Duodenal mucosa (tissue), 2 donors: ENCODE measurements at regions not wholly inside any gene's neighbourhood (a gene's known extent, or its start where the extent isn't known, plus 50 kb on each side); places are given as distances from the start of the nearest gene placed in this dataset.

ENCODE experiments used
- H3K27ac ChIP-seq: one replicate; pipeline ENCODE4 v1.7.0; 2013; ENCODE audit warnings: low read depth, low read length
- H3K27me3 ChIP-seq, 2 donors: one replicate each; pipeline ENCODE4 v1.7.0; 2013; ENCODE audit warnings: low read length in 2 of 2, control low read depth in 1 of 2; ENCODE audit not compliant: insufficient read depth in 2 of 2, control insufficient read depth in 1 of 2
- H3K36me3 ChIP-seq, 2 donors: one replicate each; pipeline ENCODE4 v1.7.0; 2013; ENCODE audit warnings: low read length in 2 of 2, control low read depth in 1 of 2; ENCODE audit not compliant: insufficient read depth in 2 of 2, control insufficient read depth in 1 of 2
- H3K4me1 ChIP-seq, 2 donors: one replicate each; pipeline ENCODE4 v1.7.0; 2013; ENCODE audit warnings: low read length in 2 of 2, control low read depth in 1 of 2; ENCODE audit not compliant: insufficient read depth in 2 of 2, control insufficient read depth in 1 of 2
- H3K4me3 ChIP-seq, 2 donors: one replicate each; pipeline ENCODE4 v1.7.0; 2013; ENCODE audit warnings: low read length in 2 of 2, low read depth in 1 of 2
- H3K9ac ChIP-seq, 2 donors: one replicate each; pipeline ENCODE4 v1.7.0; 2013; ENCODE audit warnings: low read length in 2 of 2, low read depth in 1 of 2
- H3K9me3 ChIP-seq, 2 donors: one replicate each; pipeline ENCODE4 v1.7.0; 2013; ENCODE audit warnings: low read length in 2 of 2, control low read depth in 1 of 2; ENCODE audit not compliant: control insufficient read depth in 1 of 2

GRCh38 chr1:209433649-209434031 is 149.9 kb upstream of the CAMK1G start:
- H3K9ac ChIP-seq, result no peak overlapping the region
- no peaks in the 10 kb centered on the region for H3K9me3 ChIP-seq
- H3K4me3 ChIP-seq, result no peak overlapping the region
- no peaks in the 10 kb centered on the region for H3K4me1 ChIP-seq
- H3K27ac ChIP-seq, result no peak overlapping the region
- no peaks in the 10 kb centered on the region for H3K36me3 ChIP-seq
- H3K27me3 ChIP-seq, result no peaks in the 10 kb centered on the region

GRCh38 chr1:209434066-209434465 is 149.4 kb upstream of the CAMK1G start:
- Histone ChIP-seq H3K27me3 (no peaks in the 10 kb centered on the region), H3K27ac (no peak overlapping the region)

GRCh38 chr1:209434631-209435217 is 148.8 kb upstream of the CAMK1G start:
- H3K36me3 ChIP-seq, result no peaks in the 10 kb centered on the region
- H3K4me3 ChIP-seq, result no peak overlapping the region
- H3K9ac ChIP-seq, result no peak overlapping the region
- no peak overlapping the region for H3K27ac ChIP-seq
- H3K27me3 ChIP-seq, result no peaks in the 10 kb centered on the region
- H3K4me1 ChIP-seq, result no peaks in the 10 kb centered on the region
- H3K9me3 ChIP-seq, result no peaks in the 10 kb centered on the region

More at GRCh38 chr1:209434066-209434465, 149.4 kb upstream of the CAMK1G start:
- Histone ChIP-seq H3K9ac (no peak overlapping the region), H3K9me3 (no peaks in the 10 kb centered on the region), H3K36me3 (no peaks in the 10 kb centered on the region), H3K4me1 (no peaks in the 10 kb centered on the region), H3K4me3 (no peak overlapping the region)

GRCh38 chr1:209435654-209436566 is 147.6 kb upstream of the CAMK1G start:
- Histone ChIP-seq H3K27ac (no peak overlapping the region), H3K27me3 (no peaks in the 10 kb centered on the region)

GRCh38 chr1:209439828-209440227 is 143.7 kb upstream of the CAMK1G start:
- Histone ChIP-seq H3K27me3 (no peaks in the 10 kb centered on the region), H3K9me3 (no peaks in the 10 kb centered on the region), H3K4me3 (no peak overlapping the region), H3K9ac (no peak overlapping the region), H3K36me3 (no peaks in the 10 kb centered on the region), H3K4me1 (no peaks in the 10 kb centered on the region), H3K27ac (no peak overlapping the region)

More at GRCh38 chr1:209435654-209436566, 147.6 kb upstream of the CAMK1G start:
- H3K4me1 ChIP-seq, result no peaks in the 10 kb centered on the region
- H3K4me3 ChIP-seq, result no peak overlapping the region
- H3K9ac ChIP-seq, result no peak overlapping the region
- H3K36me3 ChIP-seq, result no peaks in the 10 kb centered on the region
- H3K9me3 ChIP-seq, result no peaks in the 10 kb centered on the region

GRCh38 chr1:209443361-209443931 is 140.1 kb upstream of the CAMK1G start:
- Histone ChIP-seq H3K4me1 (no peaks in the 10 kb centered on the region), H3K27ac (no peak overlapping the region), H3K4me3 (no peak overlapping the region), H3K9me3 (no peaks in the 10 kb centered on the region), H3K9ac (no peak overlapping the region), H3K36me3 (no peaks in the 10 kb centered on the region), H3K27me3 (no peaks in the 10 kb centered on the region)

- Histone ChIP-seq H3K4me3 (no peak overlapping the region), H3K4me1 (no peaks in the 10 kb centered on the region), H3K9ac (no peak overlapping the region), H3K9me3 (no peaks in the 10 kb centered on the region), H3K27ac (no peak overlapping the region), H3K27me3 (no peaks in the 10 kb centered on the region), H3K36me3 (no peaks in the 10 kb centered on the region)
Measured at GRCh38 chr1:209443975-209444651, 139.4 kb upstream of the CAMK1G start.

- Histone ChIP-seq H3K27me3 (no peaks in the 10 kb centered on the region), H3K36me3 (no peaks in the 10 kb centered on the region), H3K27ac (no peak overlapping the region), H3K9me3 (no peaks in the 10 kb centered on the region), H3K4me1 (no peaks in the 10 kb centered on the region), H3K9ac (no peak overlapping the region), H3K4me3 (no peak overlapping the region)
Measured at GRCh38 chr1:209444961-209445360, 138.6 kb upstream of the CAMK1G start.

GRCh38 chr1:209445576-209445975 is 137.9 kb upstream of the CAMK1G start:
- Histone ChIP-seq H3K27me3 (no peaks in the 10 kb centered on the region), H3K9ac (no peak overlapping the region), H3K27ac (no peak overlapping the region), H3K9me3 (no peaks in the 10 kb centered on the region), H3K4me1 (no peaks in the 10 kb centered on the region), H3K4me3 (no peak overlapping the region), H3K36me3 (no peaks in the 10 kb centered on the region)

- Histone ChIP-seq H3K9ac (no peak overlapping the region), H3K9me3 (no peaks in the 10 kb centered on the region), H3K4me1 (no peaks in the 10 kb centered on the region), H3K4me3 (no peak overlapping the region), H3K36me3 (no peaks in the 10 kb centered on the region), H3K27ac (no peak overlapping the region), H3K27me3 (no peaks in the 10 kb centered on the region)
Measured at GRCh38 chr1:209446356-209446755, 137.2 kb upstream of the CAMK1G start.
